HepG2 (cell line): ENCODE measurements at regions not wholly inside any gene's neighbourhood (a gene's known extent, or its start where the extent isn't known, plus 50 kb on each side); places are given as distances from the start of the nearest gene placed in this dataset.

ENCODE experiments used
- ATAC-seq: fragments of 200-7000 bp; cut with Tn5 transposase; 3 replicates; pipeline ENCODE4 v1.9.1; 2020; ENCODE audit warnings: mild to moderate bottlenecking, moderate library complexity
- BruUV-seq: library from RNA; stranded (reverse); fragments of 400-500 nt; replicated peaks from 2 replicates; lab custom pipeline; 2021; lab: Mats Ljungman, UMichigan
- CTCF ChIA-PET: fragments of 300-600 bp; formaldehyde crosslinking; extraction: SDS; loops from one replicate; lab custom pipeline; 2021; ENCODE audit warnings: low total read pairs, inconsistent platforms, low intra/inter-chr PET ratio; lab: Yijun Ruan, JAX
- POLR2A ChIA-PET: fragments of 350-600 bp; sonication (Branson Sonifier 250); formaldehyde crosslinking; loops from one replicate; lab custom pipeline; 2020; ENCODE audit warnings: antibody characterized with exemption, inconsistent platforms; lab: Yijun Ruan, JAX
- DNase-seq: peaks from one replicate; pipeline ENCODE4 v3.0.0-alpha.2; 2015; ENCODE audit warnings: low spot score
- FAIRE-seq: peaks from 3 replicates; lab custom pipeline; 2011; peaks lifted over from hg19 to GRCh38; lab: Jason Lieb, UNC
- H2AFZ ChIP-seq: one replicate; pipeline ENCODE4 v1.6.1; 2011; ENCODE audit warnings: low read length, inconsistent platforms
- H3K27ac ChIP-seq: fragments of 300-600 bp; 3 replicates; pipeline ENCODE4 v1.8.0; 2011; ENCODE audit warnings: mixed run types, mild to moderate bottlenecking, mixed read lengths, low read length, inconsistent platforms; ENCODE audit not compliant: insufficient read depth; ENCODE audit errors: extremely low read length
- H3K27me3 ChIP-seq, 2 experiments: fragments of 200-600 bp in 1 of 2; 2 replicates in 1 of 2; 3 replicates in 1 of 2; pipeline versions ENCODE4 v1.6.0 to v1.8.0; 2011; ENCODE audit warnings: low read length in 2 of 2, mild to moderate bottlenecking in 2 of 2, moderate library complexity in 2 of 2, inconsistent platforms in 1 of 2; ENCODE audit not compliant: insufficient read depth in 2 of 2, control insufficient read depth in 1 of 2
- H3K36me3 ChIP-seq, 2 experiments: fragments of 200-600 bp in 1 of 2; replicated peaks in 1 of 2; 2 replicates in 1 of 2; 3 replicates in 1 of 2; pipeline versions ENCODE4 v1.5.1 to v1.8.0; 2011; ENCODE audit warnings: low read length in 2 of 2, inconsistent platforms in 1 of 2; ENCODE audit not compliant: insufficient read depth in 2 of 2, control insufficient read depth in 1 of 2
- H3K4me1 ChIP-seq: 2 replicates; pipeline ENCODE4 v1.5.1; 2012; ENCODE audit warnings: low read length, inconsistent platforms; ENCODE audit not compliant: insufficient read depth
- H3K4me2 ChIP-seq: 2 replicates; pipeline ENCODE4 v1.6.0; 2011; ENCODE audit warnings: low read depth, low read length, inconsistent platforms
- H3K4me3 ChIP-seq, 3 experiments: fragments of 200-600 bp in 1 of 3; sonication (generic), shearing (Covaris generic) in 1 of 3; replicated peaks in 1 of 3; 2 replicates each; pipeline ENCODE4 v1.5.1; 2011 to 2016; ENCODE audit warnings: low read length in 3 of 3, inconsistent platforms in 2 of 3, low read depth in 2 of 3, mild to moderate bottlenecking in 2 of 3, control low read depth in 1 of 3, mixed read lengths in 1 of 3; ENCODE audit not compliant: insufficient read depth in 1 of 3
- H3K79me2 ChIP-seq: one replicate; pipeline ENCODE4 v1.6.1; 2011; ENCODE audit warnings: low read length, inconsistent platforms; ENCODE audit not compliant: insufficient read depth
- H3K9ac ChIP-seq: 2 replicates; pipeline ENCODE4 v1.6.0; 2011; ENCODE audit warnings: mild to moderate bottlenecking, low read depth, low read length, inconsistent platforms; ENCODE audit not compliant: insufficient read depth
- H3K9me3 ChIP-seq: 2 replicates; pipeline ENCODE4 v1.5.1; 2012; ENCODE audit warnings: mild to moderate bottlenecking, low read length
- H4K20me1 ChIP-seq: 2 replicates; pipeline ENCODE4 v1.6.0; 2011; ENCODE audit warnings: inconsistent platforms, mild to moderate bottlenecking, low read length, moderate library complexity; ENCODE audit not compliant: insufficient read depth
- BRD4 ChIP-seq: sonication (generic); formaldehyde crosslinking; IDR thresholded peaks from 2 replicates; pipeline ENCODE4 v1.4.0; 2020; ENCODE audit warnings: missing genetic modification reagents
- SMAD9 ChIP-seq: sonication (generic); formaldehyde crosslinking; IDR thresholded peaks from 2 replicates; pipeline ENCODE4 v1.5.1; 2020; ENCODE audit warnings: mild to moderate bottlenecking, missing genetic modification reagents
- SOX13 ChIP-seq, 3 experiments: fragments of 450-650 bp in 1 of 3; sonication (generic) in 1 of 3; formaldehyde crosslinking in 1 of 3; IDR thresholded peaks in 2 of 3; conservative IDR thresholded peaks in 1 of 3; 2 replicates each; pipeline versions ENCODE4 v1.5.0 to v1.6.1; 2016 to 2020; ENCODE audit warnings: antibody characterized with exemption in 1 of 3, mild to moderate bottlenecking in 1 of 3, missing compliant biosample characterization in 1 of 3, missing genetic modification reagents in 1 of 3, moderate library complexity in 1 of 3
- ZBTB43 ChIP-seq: sonication (generic); formaldehyde crosslinking; conservative IDR thresholded peaks from 2 replicates; pipeline ENCODE4 v1.4.0; 2020; ENCODE audit warnings: missing genetic modification reagents
- ZFP36 ChIP-seq: fragments of 150-350 bp; IDR thresholded peaks from 2 replicates; pipeline ENCODE4 v1.6.1; 2018; ENCODE audit warnings: borderline replicate concordance, low read length, low read depth; ENCODE audit not compliant: partially characterized antibody
- ZNF225 ChIP-seq: sonication (generic); formaldehyde crosslinking; IDR thresholded peaks from 2 replicates; pipeline ENCODE4 v1.4.0; 2020; ENCODE audit warnings: mild to moderate bottlenecking, missing genetic modification reagents
- ZNF510 ChIP-seq: sonication (generic); formaldehyde crosslinking; IDR thresholded peaks from 2 replicates; pipeline ENCODE4 v1.4.0; 2020; ENCODE audit warnings: low read depth, mild to moderate bottlenecking, missing genetic modification reagents
- ZNF549 ChIP-seq: sonication (generic); formaldehyde crosslinking; IDR thresholded peaks from 2 replicates; pipeline ENCODE4 v1.5.0; 2020; ENCODE audit warnings: missing genetic modification reagents
- WGBS: methylation state at CpG from one replicate; pipeline ENCODE4 v1.1.6; 2017; ENCODE audit warnings: low lambda C conversion rate; 5-methylcytosine and 5-hydroxymethylcytosine counted together
- in situ Hi-C: cut with HindIII; loops from 2 replicates; pipeline ENCODE4 v1.10.0; 2017; ENCODE audit warnings: low pct_unique_long_range_greater_than_20kb; ENCODE audit not compliant: extremely low pct_ligation_motif_present
- intact Hi-C: fragments of 100-400 bp; cut with micrococcal nuclease; formaldehyde crosslinking; loops from one replicate; pipeline ENCODE4 v1.10.0; 2022; ENCODE audit not compliant: unreplicated experiment
- TF ChIP-seq, protein P1 (sequence below): sonication (generic); formaldehyde crosslinking; IDR thresholded peaks from 2 replicates; pipeline ENCODE4 v1.9.0; 2022; ENCODE audit warnings: low read depth, missing genetic modification reagents
- TF ChIP-seq, protein P2 (sequence below): sonication (generic); formaldehyde crosslinking; IDR thresholded peaks from 2 replicates; pipeline ENCODE4 v1.5.1; 2020; ENCODE audit warnings: missing genetic modification reagents, mild to moderate bottlenecking, borderline replicate concordance

GRCh38 chr11:22454461-22455090, 116.4 kb downstream of the SLC17A6 start:
- no peak overlapping the region for H3K4me3 ChIP-seq
- H4K20me1 ChIP-seq = no peaks in the 10 kb centered on the region
- no peaks in the 10 kb centered on the region; a peak in 1 of 5 replicates for H3K27me3 ChIP-seq
- no peak overlapping the region for H3K9ac ChIP-seq
- no peaks in the 10 kb centered on the region for H3K79me2 ChIP-seq
- no peak overlapping the region for H3K27ac ChIP-seq
- intact Hi-C loops = no loop called here
- H3K4me2 ChIP-seq = no peak overlapping the region
- FAIRE-seq = no peak
- POLR2A ChIA-PET = no interaction called here
- in situ Hi-C loops = no loop called here
- H3K36me3 ChIP-seq = no peaks in the 10 kb centered on the region
- WGBS = 0% methylated on average over 4 of the region's 4 CpGs
- no TSS peak for BruUV-seq
- no peak overlapping the region for H2AFZ ChIP-seq
- TF ChIP-seq ZNF225 (CRISPR knock-in tag) = no peak
- TF ChIP-seq, all 625 proteins: peak for 0
- CTCF ChIA-PET = no interaction called here
- ATAC-seq (no peak), DNase-seq (no peak)
- H3K4me1 ChIP-seq = no peaks in the 10 kb centered on the region
- H3K9me3 ChIP-seq = no peaks in the 10 kb centered on the region

- H4K20me1 ChIP-seq = no peaks in the 10 kb centered on the region
- H3K4me2 ChIP-seq = no peak overlapping the region
- FAIRE-seq (no peak), ATAC-seq (no peak), DNase-seq (no peak)
- no peaks in the 10 kb centered on the region for H3K4me1 ChIP-seq
- H3K27ac ChIP-seq = no peak overlapping the region
- H3K36me3 ChIP-seq = no peaks in the 10 kb centered on the region
- H3K4me3 ChIP-seq = no peak overlapping the region
- H3K9me3 ChIP-seq = no peaks in the 10 kb centered on the region
- intact Hi-C loops = no loop called here
- in situ Hi-C loops = no loop called here
- BruUV-seq = no TSS peak
- no peak overlapping the region for H3K9ac ChIP-seq
- no peak overlapping the region for H2AFZ ChIP-seq
- H3K27me3 ChIP-seq = no peaks in the 10 kb centered on the region
- POLR2A ChIA-PET = no interaction called here
- H3K79me2 ChIP-seq = no peaks in the 10 kb centered on the region
- TF ChIP-seq SMAD9 (no peak), ZNF510 (CRISPR knock-in tag) (no peak), ZNF549 (CRISPR knock-in tag) (no peak), ZBTB43 (CRISPR knock-in tag) (no peak), SOX13 (IDR thresholded peaks at IDR 0.05) (no peak), SOX13 (CRISPR knock-in tag; conservative IDR thresholded peaks at IDR 0.05 in 1 of 2, IDR thresholded peaks at IDR 0.05 in 1 of 2) (no peak), BRD4 (CRISPR knock-in tag) (no peak), ZFP36 (no peak)
- TF ChIP-seq, protein P1, sequence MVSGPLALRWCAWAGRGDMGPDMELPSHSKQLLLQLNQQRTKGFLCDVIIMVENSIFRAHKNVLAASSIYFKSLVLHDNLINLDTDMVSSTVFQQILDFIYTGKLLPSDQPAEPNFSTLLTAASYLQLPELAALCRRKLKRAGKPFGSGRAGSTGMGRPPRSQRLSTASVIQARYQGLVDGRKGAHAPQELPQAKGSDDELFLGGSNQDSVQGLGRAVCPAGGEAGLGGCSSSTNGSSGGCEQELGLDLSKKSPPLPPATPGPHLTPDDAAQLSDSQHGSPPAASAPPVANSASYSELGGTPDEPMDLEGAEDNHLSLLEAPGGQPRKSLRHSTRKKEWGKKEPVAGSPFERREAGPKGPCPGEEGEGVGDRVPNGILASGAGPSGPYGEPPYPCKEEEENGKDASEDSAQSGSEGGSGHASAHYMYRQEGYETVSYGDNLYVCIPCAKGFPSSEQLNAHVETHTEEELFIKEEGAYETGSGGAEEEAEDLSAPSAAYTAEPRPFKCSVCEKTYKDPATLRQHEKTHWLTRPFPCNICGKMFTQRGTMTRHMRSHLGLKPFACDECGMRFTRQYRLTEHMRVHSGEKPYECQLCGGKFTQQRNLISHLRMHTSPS (CRISPR knock-in tag) = no peak
- TF ChIP-seq, protein P2, sequence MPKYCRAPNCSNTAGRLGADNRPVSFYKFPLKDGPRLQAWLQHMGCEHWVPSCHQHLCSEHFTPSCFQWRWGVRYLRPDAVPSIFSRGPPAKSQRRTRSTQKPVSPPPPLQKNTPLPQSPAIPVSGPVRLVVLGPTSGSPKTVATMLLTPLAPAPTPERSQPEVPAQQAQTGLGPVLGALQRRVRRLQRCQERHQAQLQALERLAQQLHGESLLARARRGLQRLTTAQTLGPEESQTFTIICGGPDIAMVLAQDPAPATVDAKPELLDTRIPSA (CRISPR knock-in tag) = no peak
- CTCF ChIA-PET = no interaction called here
Observed at GRCh38 chr11:22449441-22449840, 111.3 kb downstream of the SLC17A6 start.
